Stimulated activated naive CD8-positive, alpha-beta T cell treated with anti-CD3 and anti-CD28 coated beads, Interleukin-15, Interleukin-2, amounts not matched to agents 100 ng/mL and 50 ng/mL, for 24 hours (primary cell): ENCODE measurements at regions not wholly inside any gene's neighbourhood (a gene's known extent, or its start where the extent isn't known, plus 50 kb on each side); places are given as distances from the start of the nearest gene placed in this dataset.
"Not testable (repeated sequence)": the region's sequence is repeated elsewhere in the genome, so short reads cannot be mapped to it uniquely, and the experiment has no call there.

ENCODE experiments used
- H3K27ac Mint-ChIP-seq: one replicate; pipeline ENCODE4 v1.8.0; 2021; ENCODE audit warnings: mild to moderate bottlenecking, mixed read lengths
- H3K27me3 Mint-ChIP-seq: one replicate; pipeline ENCODE4 v1.8.0; 2021; ENCODE audit warnings: mixed read lengths
- H3K36me3 Mint-ChIP-seq: one replicate; pipeline ENCODE4 v1.8.0; 2021; ENCODE audit warnings: low read depth, mixed read lengths
- H3K4me1 Mint-ChIP-seq: one replicate; pipeline ENCODE4 v1.8.0; 2021; ENCODE audit warnings: low read depth, mixed read lengths
- H3K4me3 Mint-ChIP-seq: one replicate; pipeline ENCODE4 v1.8.0; 2021; ENCODE audit warnings: mild to moderate bottlenecking, mixed read lengths
- H3K9me3 Mint-ChIP-seq: one replicate; pipeline ENCODE4 v1.8.0; 2021; ENCODE audit warnings: mixed read lengths

DNA sequence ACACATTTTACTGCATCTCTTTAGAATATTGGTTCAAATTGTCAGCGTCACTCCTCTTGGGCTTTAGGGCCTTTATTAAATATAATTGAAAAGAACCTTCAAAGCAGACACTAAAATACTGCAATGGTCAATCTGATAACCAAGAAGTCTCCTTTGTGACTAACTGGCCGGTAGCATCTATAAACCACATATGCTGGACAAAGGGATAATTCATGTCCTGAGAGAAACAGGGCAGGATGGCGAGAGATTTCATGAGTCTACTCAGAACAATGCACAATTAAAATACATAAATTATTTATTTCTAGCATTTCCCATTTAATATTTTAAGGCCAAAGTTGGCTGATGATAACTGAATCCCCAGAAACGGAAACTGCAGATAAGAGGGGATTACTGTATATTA lies 1083.4 kb upstream of the CDH18 start:
- Mint-ChIP-seq H3K27ac (no peak overlapping the region), H3K36me3 (no peaks in the 10 kb centered on the region), H3K4me3 (no peak overlapping the region), H3K27me3 (no peaks in the 10 kb centered on the region), H3K4me1 (no peaks in the 10 kb centered on the region), H3K9me3 (peaks cover 4% of the 10 kb centered on the region)

DNA sequence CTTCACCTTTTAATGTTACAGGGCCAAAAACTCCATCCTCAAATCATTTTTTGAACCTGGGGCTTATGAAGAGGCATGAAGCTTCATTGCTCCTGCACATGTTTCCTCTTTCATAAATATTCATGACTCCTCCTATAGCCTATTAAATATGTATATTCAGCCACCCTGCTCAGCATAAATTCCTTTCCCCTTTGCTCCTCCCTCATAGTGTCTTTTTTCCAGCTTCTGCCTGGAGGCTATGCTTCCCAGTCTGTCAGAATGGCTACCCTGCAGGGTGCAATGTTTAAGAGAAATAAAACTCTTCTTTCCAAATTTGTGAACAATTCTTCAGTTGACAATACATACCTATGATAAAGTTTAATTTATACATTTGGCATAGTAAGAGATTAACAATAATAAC lies 1082.9 kb upstream of the CDH18 start:
- no peaks in the 10 kb centered on the region for H3K27me3 Mint-ChIP-seq
- H3K4me3 Mint-ChIP-seq: no peak overlapping the region
- H3K9me3 Mint-ChIP-seq: peaks cover 4% of the 10 kb centered on the region
- no peaks in the 10 kb centered on the region for H3K36me3 Mint-ChIP-seq
- H3K27ac Mint-ChIP-seq: no peak overlapping the region
- H3K4me1 Mint-ChIP-seq: no peaks in the 10 kb centered on the region

GRCh38 chr5:21067724-21068123 lies 1079.7 kb upstream of the CDH18 start:
- H3K27ac Mint-ChIP-seq: no peak overlapping the region
- peaks cover 6% of the 10 kb centered on the region for H3K9me3 Mint-ChIP-seq
- H3K27me3 Mint-ChIP-seq: no peaks in the 10 kb centered on the region
- no peaks in the 10 kb centered on the region for H3K4me1 Mint-ChIP-seq
- H3K4me3 Mint-ChIP-seq: no peak overlapping the region
- H3K36me3 Mint-ChIP-seq: no peaks in the 10 kb centered on the region

GRCh38 chr5:21063146-21063545 lies 1075.1 kb upstream of the CDH18 start:
- Mint-ChIP-seq H3K9me3 (peaks cover 19% of the 10 kb centered on the region), H3K27me3 (no peaks in the 10 kb centered on the region), H3K4me1 (no peaks in the 10 kb centered on the region), H3K36me3 (no peaks in the 10 kb centered on the region), H3K27ac (no peak overlapping the region), H3K4me3 (no peak overlapping the region)

GRCh38 chr5:21058289-21058688 lies 1070.3 kb upstream of the CDH18 start:
- no peaks in the 10 kb centered on the region for H3K4me1 Mint-ChIP-seq
- peaks cover 19% of the 10 kb centered on the region for H3K9me3 Mint-ChIP-seq
- H3K4me3 Mint-ChIP-seq: no peak overlapping the region
- no peaks in the 10 kb centered on the region for H3K36me3 Mint-ChIP-seq
- no peaks in the 10 kb centered on the region for H3K27me3 Mint-ChIP-seq
- no peak overlapping the region for H3K27ac Mint-ChIP-seq

- Mint-ChIP-seq H3K4me3 (no peak overlapping the region), H3K9me3 (peaks cover 6% of the 10 kb centered on the region), H3K27ac (no peak overlapping the region), H3K4me1 (no peaks in the 10 kb centered on the region), H3K36me3 (no peaks in the 10 kb centered on the region), H3K27me3 (no peaks in the 10 kb centered on the region)
Measured at GRCh38 chr5:21051945-21052344, 1063.9 kb upstream of the CDH18 start.

DNA sequence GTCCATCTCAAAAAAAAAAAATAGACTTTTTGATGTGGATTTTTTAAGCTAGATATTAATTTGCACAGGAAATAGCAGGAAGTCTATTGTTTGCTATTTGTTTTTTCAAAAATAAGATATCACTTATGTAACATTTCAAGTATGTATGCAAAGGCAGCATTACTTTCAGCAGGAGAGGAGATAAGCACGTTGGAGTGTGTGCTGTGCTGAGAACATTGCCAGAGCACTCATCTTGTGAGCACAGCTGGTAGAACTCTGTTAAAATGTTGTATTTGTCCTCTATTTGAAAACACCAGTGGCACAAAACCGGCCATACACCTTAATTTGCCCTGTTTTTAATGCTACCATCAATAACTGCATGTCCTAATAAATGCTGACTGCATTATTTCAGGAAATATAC lies 1061.9 kb upstream of the CDH18 start:
- no peak overlapping the region for H3K27ac Mint-ChIP-seq
- no peaks in the 10 kb centered on the region for H3K27me3 Mint-ChIP-seq
- H3K4me1 Mint-ChIP-seq: no peaks in the 10 kb centered on the region
- no peaks in the 10 kb centered on the region for H3K36me3 Mint-ChIP-seq
- no peak overlapping the region for H3K4me3 Mint-ChIP-seq
- peaks cover 6% of the 10 kb centered on the region for H3K9me3 Mint-ChIP-seq

DNA sequence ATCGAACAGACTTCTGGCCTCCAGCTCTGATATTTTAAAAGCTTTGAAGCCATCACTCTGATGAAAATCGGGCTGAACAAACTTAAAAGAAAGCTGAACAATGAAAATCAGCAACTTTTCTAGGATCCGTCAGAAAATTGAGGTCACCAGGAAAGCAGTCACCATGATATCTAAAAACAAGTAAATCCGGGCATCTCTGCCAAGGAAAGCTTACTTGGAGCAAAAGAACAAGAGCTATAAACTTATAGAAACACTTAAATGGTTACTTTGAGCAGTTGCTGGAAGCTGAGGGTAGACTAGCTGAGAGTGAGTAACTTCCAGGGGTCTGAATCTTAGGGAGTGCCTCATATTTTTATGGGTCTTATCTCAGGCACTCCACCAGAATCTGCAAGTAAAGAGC lies 1043.0 kb upstream of the CDH18 start:
- H3K9me3 Mint-ChIP-seq: peaks cover 15% of the 10 kb centered on the region
- H3K4me1 Mint-ChIP-seq: no peaks in the 10 kb centered on the region
- no peak overlapping the region for H3K27ac Mint-ChIP-seq
- no peak overlapping the region for H3K4me3 Mint-ChIP-seq
- no peaks in the 10 kb centered on the region for H3K36me3 Mint-ChIP-seq
- H3K27me3 Mint-ChIP-seq: no peaks in the 10 kb centered on the region

GRCh38 chr5:21024966-21025365 lies 1037.0 kb upstream of the CDH18 start:
- no peaks in the 10 kb centered on the region for H3K27me3 Mint-ChIP-seq
- H3K4me3 Mint-ChIP-seq: no peak overlapping the region
- H3K36me3 Mint-ChIP-seq: no peaks in the 10 kb centered on the region
- no peaks in the 10 kb centered on the region for H3K4me1 Mint-ChIP-seq
- H3K9me3 Mint-ChIP-seq: peaks cover 14% of the 10 kb centered on the region
- H3K27ac Mint-ChIP-seq: no peak overlapping the region

GRCh38 chr5:21013237-21013636 lies 1025.2 kb upstream of the CDH18 start:
- Mint-ChIP-seq H3K27me3 (no peaks in the 10 kb centered on the region), H3K9me3 (peaks cover 12% of the 10 kb centered on the region), H3K4me3 (no peak overlapping the region), H3K4me1 (no peaks in the 10 kb centered on the region), H3K27ac (no peak overlapping the region), H3K36me3 (no peaks in the 10 kb centered on the region)

GRCh38 chr5:21007781-21008180 lies 1019.8 kb upstream of the CDH18 start:
- Mint-ChIP-seq H3K9me3 (peaks cover 14% of the 10 kb centered on the region), H3K4me1 (no peaks in the 10 kb centered on the region), H3K27me3 (no peaks in the 10 kb centered on the region)

DNA sequence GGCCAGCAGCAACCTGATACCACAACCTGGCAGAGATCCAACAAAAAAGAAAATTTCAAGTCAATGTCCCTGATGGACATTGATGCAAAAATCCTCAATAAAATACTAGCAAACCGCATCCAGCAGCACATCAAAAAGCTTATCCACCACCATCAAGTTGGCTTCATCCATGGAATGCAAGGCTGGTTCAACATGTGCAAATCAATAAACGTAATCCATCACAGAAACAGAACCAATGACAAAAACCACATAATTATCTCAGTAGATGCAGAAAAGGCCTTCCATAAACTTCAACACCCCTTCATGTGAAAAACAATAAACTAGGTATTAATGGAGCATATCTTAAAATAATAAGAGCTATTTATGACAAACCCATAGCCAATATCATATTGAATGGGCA lies 1000.9 kb upstream of the CDH18 start:
- H3K9me3 Mint-ChIP-seq: peaks cover 18% of the 10 kb centered on the region
- H3K27me3 Mint-ChIP-seq, H3K4me1 Mint-ChIP-seq, H3K27ac Mint-ChIP-seq, H3K4me3 Mint-ChIP-seq, H3K36me3 Mint-ChIP-seq: not testable (repeated sequence)

More at GRCh38 chr5:21007781-21008180, 1019.8 kb upstream of the CDH18 start:
- H3K4me3 Mint-ChIP-seq: no peak overlapping the region
- no peaks in the 10 kb centered on the region for H3K36me3 Mint-ChIP-seq
- H3K27ac Mint-ChIP-seq: no peak overlapping the region

DNA sequence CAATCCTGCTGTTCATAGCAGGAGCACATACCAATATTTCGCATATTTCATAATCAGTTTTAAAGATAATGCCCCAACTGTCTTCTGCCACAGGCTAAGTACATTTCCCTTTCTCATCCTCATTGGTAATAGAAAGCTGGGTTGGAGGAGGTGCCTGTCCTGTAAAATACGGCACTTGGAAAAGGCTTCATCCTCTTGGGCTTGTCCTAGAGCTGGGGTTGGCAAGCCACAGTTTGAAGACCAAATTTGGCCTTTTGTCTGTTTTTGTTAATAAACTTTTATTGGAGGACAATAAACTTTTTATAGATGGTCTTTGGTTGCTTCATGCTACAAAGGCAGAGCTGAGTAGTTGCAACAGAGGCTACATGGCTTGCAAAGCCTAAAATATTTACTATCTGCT lies 997.8 kb upstream of the CDH18 start:
- Mint-ChIP-seq H3K27ac (no peak overlapping the region), H3K36me3 (no peaks in the 10 kb centered on the region), H3K4me3 (no peak overlapping the region), H3K4me1 (no peaks in the 10 kb centered on the region), H3K9me3 (peaks cover 13% of the 10 kb centered on the region), H3K27me3 (no peaks in the 10 kb centered on the region)

DNA sequence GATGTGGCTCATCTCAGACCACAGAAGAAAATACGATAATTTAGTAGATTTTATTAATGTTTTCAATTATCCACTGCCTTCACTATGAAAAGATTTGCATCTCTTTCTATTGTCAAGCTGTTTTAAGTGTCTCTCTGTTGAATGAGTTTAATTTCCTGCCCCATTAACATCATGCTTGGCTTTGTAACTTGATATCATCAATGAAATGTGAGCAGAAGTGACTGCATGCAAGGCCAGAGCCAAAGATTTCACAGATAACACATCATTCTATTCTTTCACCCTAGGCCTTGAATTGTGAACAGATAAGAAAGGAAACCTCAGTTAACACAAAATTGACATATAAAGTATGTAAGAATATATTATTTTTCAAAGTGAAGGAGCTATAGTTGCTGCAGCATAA lies 986.4 kb upstream of the CDH18 start:
- no peaks in the 10 kb centered on the region for H3K4me1 Mint-ChIP-seq
- peaks cover 8% of the 10 kb centered on the region for H3K9me3 Mint-ChIP-seq

DNA sequence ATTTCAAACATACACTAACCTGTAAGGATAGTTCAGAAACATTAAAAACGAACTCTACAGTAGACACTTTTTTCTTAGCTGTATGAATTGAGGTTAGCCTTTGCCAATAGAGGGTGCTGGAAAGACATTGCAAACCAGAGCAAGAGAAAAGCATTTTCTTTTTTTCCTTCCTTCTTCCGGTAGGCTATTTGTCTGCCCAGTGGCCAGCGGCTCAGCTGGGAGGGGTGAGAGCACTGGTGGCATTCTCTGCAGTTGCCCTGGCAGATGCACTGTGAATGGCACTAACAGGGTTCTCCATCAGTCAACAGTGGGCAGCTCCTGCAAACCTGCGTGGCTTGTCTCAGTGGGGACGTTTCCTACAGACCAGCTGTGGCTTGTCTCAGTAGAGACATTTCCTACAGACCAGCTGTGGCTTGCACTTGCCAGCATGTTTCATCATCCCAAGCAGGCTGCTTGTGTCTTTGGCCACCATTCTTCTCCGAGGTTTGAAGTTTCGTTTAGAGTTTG lies 984.5 kb upstream of the CDH18 start:
- H3K36me3 Mint-ChIP-seq: no peaks in the 10 kb centered on the region
- H3K27me3 Mint-ChIP-seq: no peaks in the 10 kb centered on the region
- H3K27ac Mint-ChIP-seq: no peak overlapping the region
- H3K4me1 Mint-ChIP-seq: no peaks in the 10 kb centered on the region
- H3K4me3 Mint-ChIP-seq: no peak overlapping the region
- H3K9me3 Mint-ChIP-seq: peaks cover 8% of the 10 kb centered on the region

More for the DNA sequence above, 986.4 kb upstream of the CDH18 start:
- Mint-ChIP-seq H3K4me3 (no peak overlapping the region), H3K27ac (no peak overlapping the region), H3K27me3 (no peaks in the 10 kb centered on the region), H3K36me3 (no peaks in the 10 kb centered on the region)

GRCh38 chr5:20959347-20959746 lies 971.3 kb upstream of the CDH18 start:
- peaks cover 10% of the 10 kb centered on the region for H3K9me3 Mint-ChIP-seq
- H3K4me1 Mint-ChIP-seq: no peaks in the 10 kb centered on the region
- H3K27me3 Mint-ChIP-seq: no peaks in the 10 kb centered on the region
- H3K27ac Mint-ChIP-seq: no peak overlapping the region
- H3K4me3 Mint-ChIP-seq: no peak overlapping the region
- no peaks in the 10 kb centered on the region for H3K36me3 Mint-ChIP-seq
